ENCODE measurements at regions not wholly inside any gene's neighbourhood (a gene's known extent, or its start where the extent isn't known, plus 50 kb on each side); places are given as distances from the start of the nearest gene placed in this dataset.

- Histone ChIP-seq H2BK5ac (ENCODE audit: low read depth, low read length) (no peak overlapping the region), H2BK120ac (replicated peaks; ENCODE audit: low read depth, low read length) (no peak overlapping the region), H3K23ac (ENCODE audit: insufficient read length) (no peak overlapping the region), H2AFZ (ENCODE audit: low read length) (no peak overlapping the region), H3K36me3 (ENCODE audit: control insufficient read depth in 2 of 4, insufficient read depth in 4 of 4, low read length in 3 of 4) (no peaks in the 10 kb centered on the region), H2BK12ac (ENCODE audit: low read depth, low read length) (no peak overlapping the region), H3K79me2 (ENCODE audit: control insufficient read depth in 1 of 2, insufficient read depth in 2 of 2, low read length in 2 of 2) (no peaks in the 10 kb centered on the region), H3K23me2 (ENCODE audit: low read depth, low read length) (no peaks in the 10 kb centered on the region), H3K4me2 (ENCODE audit: insufficient read depth in 1 of 2, low read depth in 2 of 2, low read length in 2 of 2) (no peak overlapping the region), H2AK5ac (ENCODE audit: low read depth, low read length) (no peak overlapping the region), H4K20me1 (replicated peaks in 1 of 2; ENCODE audit: control insufficient read depth in 1 of 2, insufficient read depth in 2 of 2, low read length in 2 of 2) (no peaks in the 10 kb centered on the region), H2BK20ac (ENCODE audit: low read length) (no peak overlapping the region), H4K5ac (ENCODE audit: insufficient read length, low read depth, low read length) (no peak overlapping the region), H3K79me1 (ENCODE audit: low read depth, low read length) (no peaks in the 10 kb centered on the region), H2BK15ac (ENCODE audit: low read length) (no peak overlapping the region), H3K9me3 (ENCODE audit: insufficient read depth in 2 of 2, low read depth in 1 of 2, low read length in 1 of 2) (no peaks in the 10 kb centered on the region), H3K9ac (replicated peaks in 1 of 4; ENCODE audit: extremely low read depth in 1 of 4, low read depth in 3 of 4, low read length in 3 of 4) (no peak overlapping the region), H3K27ac (ENCODE audit: low read depth, low read length) (no peak overlapping the region), H4K91ac (replicated peaks; ENCODE audit: insufficient read length, low read length) (no peak overlapping the region), H3K27me3 (replicated peaks in 1 of 4; ENCODE audit: control insufficient read depth in 3 of 4, extremely low read depth in 1 of 4, insufficient read depth in 3 of 4, low read length in 3 of 4) (peaks cover 0 to 5% (median 0%) of the 10 kb centered on the region in 4 experiments; a peak in 2 of 7 replicates), H3K4me3 (ENCODE audit: extremely low read depth in 1 of 4, insufficient read depth in 2 of 4, low read depth in 3 of 4, low read length in 4 of 4) (no peak overlapping the region), H3K4ac (replicated peaks; ENCODE audit: insufficient read length, low read depth, low read length) (no peak overlapping the region), H3K18ac (ENCODE audit: extremely low read depth, low read length) (no peak overlapping the region), H3K56ac (replicated peaks; ENCODE audit: insufficient read length, low read depth, low read length) (no peak overlapping the region), H4K8ac (ENCODE audit: extremely low read depth, insufficient read depth, low read length) (no peak overlapping the region), H3K4me1 (replicated peaks in 1 of 4; ENCODE audit: control insufficient read depth in 3 of 4, insufficient read depth in 4 of 4, low read length in 3 of 4) (no peaks in the 10 kb centered on the region; a peak in 2 of 7 replicates), H3K14ac (ENCODE audit: insufficient read length) (no peak overlapping the region)
- DNase-seq (ENCODE audit: low read depth in 1 of 2, low spot score in 2 of 2) (no peak), FAIRE-seq (no peak)
- ChIA-PET CTCF (ENCODE audit: partially characterized antibody) (interaction anchor here (1.3 kb wide), 1 partner anchor 14 kb away, joined by 4 read pairs; no protein-coding TSS in a partner anchor), POLR2A (ENCODE audit: partially characterized antibody) (no interaction called here)
- WGBS, 2 experiments (ENCODE audit: extremely low coverage in 1 of 2, insufficient coverage in 1 of 2, insufficient read length in 1 of 2, insufficient replicate concordance in 2 of 2, low coverage in 1 of 2, low lambda C conversion rate in 2 of 2, missing lambda C conversion rate in 1 of 2) = 90% methylated on average over 7 of the region's 7 CpGs; no CpG with 5 or more reads in 1 of the 2 experiments
- no peak for TF ChIP-seq CBX5 (IDR thresholded peaks at IDR 0.05; ENCODE audit: low read depth, low read length)
- no peak for TF ChIP-seq CTCF (IDR thresholded peaks at IDR 0.05; ENCODE audit: control extremely low read depth in 1 of 3, insufficient read depth in 1 of 3, low read depth in 1 of 3, low read length in 3 of 3)
- no peak for TF ChIP-seq CTBP2 (IDR thresholded peaks at IDR 0.05; ENCODE audit: borderline replicate concordance, insufficient read depth, insufficient read length, low read length)
- TF ChIP-seq HDAC6 (IDR thresholded peaks at IDR 0.05; ENCODE audit: low read depth, low read length) = no peak
- TF ChIP-seq JUN (IDR thresholded peaks at IDR 0.05; ENCODE audit: low read depth, low read length) = no peak
- TF ChIP-seq EP300 (IDR thresholded peaks at IDR 0.05; ENCODE audit: borderline replicate concordance in 1 of 2, low read depth in 2 of 2, low read length in 2 of 2) = no peak
- no peak for TF ChIP-seq SRF (IDR thresholded peaks at IDR 0.05; ENCODE audit: low read depth, low read length)
- TF ChIP-seq PHF8 (conservative IDR thresholded peaks at IDR 0.05; ENCODE audit: low read depth, low read length) = no peak
- TF ChIP-seq SIRT6 (IDR thresholded peaks at IDR 0.05; ENCODE audit: low read length) = no peak
These were observed 151.8 kb upstream of the HES1 start for GRCh38 chr3:193983846-193984818.

Data from H1 (cell line).